ENCODE measurements at regions not wholly inside any gene's neighbourhood (a gene's known extent, or its start where the extent isn't known, plus 50 kb on each side); places are given as distances from the start of the nearest gene placed in this dataset.

GRCh38 chr2:66899109-66899508 lies 464.2 kb downstream of the MEIS1 start:
- DNase-seq: no peak

- no peak for DNase-seq
These were observed 464.7 kb downstream of the MEIS1 start for GRCh38 chr2:66899648-66900047.

GRCh38 chr2:66901344-66901743 lies 466.4 kb downstream of the MEIS1 start:
- DNase-seq: no peak

- DNase-seq: no peak
These were observed 468.3 kb downstream of the MEIS1 start for GRCh38 chr2:66903183-66903582.

- DNase-seq: no peak
These were observed 469.0 kb downstream of the MEIS1 start for GRCh38 chr2:66903745-66904465.

GRCh38 chr2:66915237-66915636 lies 480.3 kb downstream of the MEIS1 start:
- no peak for DNase-seq

- no peak for DNase-seq
These were observed 477.8 kb upstream of the ETAA1 start for GRCh38 chr2:66919286-66919685.

- no peak for DNase-seq
These were observed 476.7 kb upstream of the ETAA1 start for GRCh38 chr2:66920415-66920814.

GRCh38 chr2:66925128-66925527 lies 472.0 kb upstream of the ETAA1 start:
- no peak for DNase-seq

GRCh38 chr2:66926594-66927112 lies 470.5 kb upstream of the ETAA1 start:
- DNase-seq: no peak

- no peak for DNase-seq
These were observed 467.3 kb upstream of the ETAA1 start for GRCh38 chr2:66929632-66930338.

GRCh38 chr2:66930339-66931220 lies 466.6 kb upstream of the ETAA1 start:
- DNase-seq: no peak

- DNase-seq: no peak
These were observed 458.6 kb upstream of the ETAA1 start for GRCh38 chr2:66938471-66938967.

GRCh38 chr2:66940080-66940479 lies 457.1 kb upstream of the ETAA1 start:
- no peak for DNase-seq

- DNase-seq: no peak
These were observed 448.9 kb upstream of the ETAA1 start for GRCh38 chr2:66948234-66948633.

- DNase-seq: no peak
These were observed 439.9 kb upstream of the ETAA1 start for GRCh38 chr2:66957198-66957597.

GRCh38 chr2:66957677-66958076 lies 439.5 kb upstream of the ETAA1 start:
- no peak for DNase-seq

- no peak for DNase-seq
These were observed 437.0 kb upstream of the ETAA1 start for GRCh38 chr2:66960161-66960560.

GRCh38 chr2:66962716-66963115 lies 434.4 kb upstream of the ETAA1 start:
- no peak for DNase-seq

GRCh38 chr2:66966631-66967030 lies 430.5 kb upstream of the ETAA1 start:
- no peak for DNase-seq

GRCh38 chr2:66968946-66969345 lies 428.2 kb upstream of the ETAA1 start:
- no peak for DNase-seq

GRCh38 chr2:66981074-66981473 lies 416.1 kb upstream of the ETAA1 start:
- DNase-seq: no peak

GRCh38 chr2:66982766-66983165 lies 414.4 kb upstream of the ETAA1 start:
- no peak for DNase-seq

Data from GF-D8 (cell line).